ENCODE measurements at regions not wholly inside any gene's neighbourhood (a gene's known extent, or its start where the extent isn't known, plus 50 kb on each side); places are given as distances from the start of the nearest gene placed in this dataset.

DNA sequence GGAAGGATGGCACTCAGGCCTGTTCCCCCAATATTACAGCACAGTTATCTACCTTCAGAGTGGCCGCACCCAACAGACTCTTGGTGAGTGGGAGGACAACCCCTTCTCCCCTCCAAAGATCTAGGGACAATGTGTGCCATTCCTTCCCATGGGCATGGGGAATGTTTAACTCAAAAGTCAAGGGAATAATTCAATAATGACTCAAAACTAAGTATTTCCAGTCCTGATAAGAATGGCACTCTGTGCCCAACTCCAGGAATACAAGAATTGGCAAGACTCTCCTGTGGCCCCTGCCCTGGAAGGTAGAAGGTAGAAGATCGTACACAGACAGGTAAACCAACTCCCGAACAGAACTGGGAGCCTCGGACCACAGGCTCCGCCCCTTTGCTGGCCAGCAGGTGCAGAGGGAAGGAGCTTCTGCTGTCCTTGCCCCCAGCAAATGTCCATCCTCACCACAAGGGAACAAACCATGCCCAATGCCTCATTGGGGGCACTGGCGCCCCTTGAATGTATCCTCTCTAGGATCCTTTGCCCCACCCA, 514.0 kb downstream of the NPHP4 start:
- no TSS peak for BruUV-seq (replicated peaks)
- peaks cover 95% of the 10 kb centered on the region for H3K27me3 ChIP-seq (ENCODE audit: low read length)
- no peaks in the 10 kb centered on the region for H3K36me3 ChIP-seq (ENCODE audit: low read depth, low read length)
- no peaks in the 10 kb centered on the region for H3K9me2 ChIP-seq (replicated peaks; ENCODE audit: low read length)
- no peak for TF ChIP-seq EZH2phosphoT487 (IDR thresholded peaks at IDR 0.05; ENCODE audit: borderline replicate concordance, low read length)
- TF ChIP-seq EZH2 (IDR thresholded peaks at IDR 0.05; ENCODE audit: low read length, unreplicated experiment) = no peak
- TF ChIP-seq, protein P1, sequence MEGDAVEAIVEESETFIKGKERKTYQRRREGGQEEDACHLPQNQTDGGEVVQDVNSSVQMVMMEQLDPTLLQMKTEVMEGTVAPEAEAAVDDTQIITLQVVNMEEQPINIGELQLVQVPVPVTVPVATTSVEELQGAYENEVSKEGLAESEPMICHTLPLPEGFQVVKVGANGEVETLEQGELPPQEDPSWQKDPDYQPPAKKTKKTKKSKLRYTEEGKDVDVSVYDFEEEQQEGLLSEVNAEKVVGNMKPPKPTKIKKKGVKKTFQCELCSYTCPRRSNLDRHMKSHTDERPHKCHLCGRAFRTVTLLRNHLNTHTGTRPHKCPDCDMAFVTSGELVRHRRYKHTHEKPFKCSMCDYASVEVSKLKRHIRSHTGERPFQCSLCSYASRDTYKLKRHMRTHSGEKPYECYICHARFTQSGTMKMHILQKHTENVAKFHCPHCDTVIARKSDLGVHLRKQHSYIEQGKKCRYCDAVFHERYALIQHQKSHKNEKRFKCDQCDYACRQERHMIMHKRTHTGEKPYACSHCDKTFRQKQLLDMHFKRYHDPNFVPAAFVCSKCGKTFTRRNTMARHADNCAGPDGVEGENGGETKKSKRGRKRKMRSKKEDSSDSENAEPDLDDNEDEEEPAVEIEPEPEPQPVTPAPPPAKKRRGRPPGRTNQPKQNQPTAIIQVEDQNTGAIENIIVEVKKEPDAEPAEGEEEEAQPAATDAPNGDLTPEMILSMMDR (conservative IDR thresholded peaks at IDR 0.05; ENCODE audit: low read depth, low read length) = no peak
- H3K4me3 ChIP-seq (ENCODE audit: low read length) = no peak overlapping the region
- DNase-seq (no peak), ATAC-seq (no peak)
- POLR2A ChIA-PET (ENCODE audit: unreplicated experiment) = no interaction called here
- H3K4me2 ChIP-seq (ENCODE audit: low read length) = no peak overlapping the region
- H3F3A ChIP-seq (ENCODE audit: low read length, unreplicated experiment) = no peaks in the 10 kb centered on the region
- H2AFZ ChIP-seq (ENCODE audit: low read length) = no peak overlapping the region
- no peaks in the 10 kb centered on the region for H3K79me2 ChIP-seq (ENCODE audit: low read length)
- no peaks in the 10 kb centered on the region for H3K9me3 ChIP-seq (ENCODE audit: low read length)
- intact Hi-C loops (cut with micrococcal nuclease) = no loop called here
- H3K9ac ChIP-seq (ENCODE audit: low read length) = no peak overlapping the region
- no peak overlapping the region for H3K27ac ChIP-seq (ENCODE audit: low read length)
- CTCF ChIA-PET = no interaction called here
- H4K20me1 ChIP-seq (ENCODE audit: low read length) = no peaks in the 10 kb centered on the region
- no peaks in the 10 kb centered on the region for H3K4me1 ChIP-seq (ENCODE audit: insufficient read depth, low read length)

DNA sequence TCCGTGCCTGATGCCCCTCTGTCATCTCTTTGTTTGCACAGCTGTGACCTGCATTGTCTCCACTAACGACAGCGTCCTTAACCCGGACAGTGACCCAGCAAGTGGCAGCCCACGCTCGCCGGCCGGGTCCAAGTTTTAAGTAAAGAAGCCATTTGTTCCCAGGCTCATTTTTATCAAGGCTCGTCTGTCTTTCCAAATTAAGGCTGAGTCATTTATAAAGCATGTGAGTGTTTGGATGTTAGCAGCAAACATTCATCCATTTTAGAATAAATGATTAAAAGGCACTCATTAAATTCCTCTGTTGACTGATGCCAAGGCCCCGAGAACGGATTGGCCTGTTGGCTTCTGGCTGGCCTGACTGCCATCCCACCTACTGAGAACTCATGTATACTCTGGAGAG, 514.5 kb downstream of the NPHP4 start:
- ChIA-PET CTCF (no interaction called here), POLR2A (ENCODE audit: unreplicated experiment) (no interaction called here)
- H2AFZ ChIP-seq (ENCODE audit: low read length) = no peak overlapping the region
- peaks cover 95% of the 10 kb centered on the region for H3K27me3 ChIP-seq (ENCODE audit: low read length)
- intact Hi-C loops (cut with micrococcal nuclease) = no loop called here
- H3K9me2 ChIP-seq (replicated peaks; ENCODE audit: low read length) = no peaks in the 10 kb centered on the region
- DNase-seq (no peak), ATAC-seq (no peak)
- H3K4me2 ChIP-seq (ENCODE audit: low read length) = no peak overlapping the region
- H3K4me1 ChIP-seq (ENCODE audit: insufficient read depth, low read length) = no peaks in the 10 kb centered on the region
- H3K27ac ChIP-seq (ENCODE audit: low read length) = no peak overlapping the region
- H3F3A ChIP-seq (ENCODE audit: low read length, unreplicated experiment) = no peaks in the 10 kb centered on the region
- H4K20me1 ChIP-seq (ENCODE audit: low read length) = no peaks in the 10 kb centered on the region
- H3K9ac ChIP-seq (ENCODE audit: low read length) = no peak overlapping the region
- H3K36me3 ChIP-seq (ENCODE audit: low read depth, low read length) = no peaks in the 10 kb centered on the region
- no TSS peak for BruUV-seq (replicated peaks)
- H3K9me3 ChIP-seq (ENCODE audit: low read length) = no peaks in the 10 kb centered on the region
- no peaks in the 10 kb centered on the region for H3K79me2 ChIP-seq (ENCODE audit: low read length)
- H3K4me3 ChIP-seq (ENCODE audit: low read length) = no peak overlapping the region
- TF ChIP-seq, protein P1 (conservative IDR thresholded peaks at IDR 0.05; ENCODE audit: low read depth, low read length) = no peak
- no peak for TF ChIP-seq EZH2phosphoT487 (IDR thresholded peaks at IDR 0.05; ENCODE audit: borderline replicate concordance, low read length)
- no peak for TF ChIP-seq EZH2 (IDR thresholded peaks at IDR 0.05; ENCODE audit: low read length, unreplicated experiment)

DNA sequence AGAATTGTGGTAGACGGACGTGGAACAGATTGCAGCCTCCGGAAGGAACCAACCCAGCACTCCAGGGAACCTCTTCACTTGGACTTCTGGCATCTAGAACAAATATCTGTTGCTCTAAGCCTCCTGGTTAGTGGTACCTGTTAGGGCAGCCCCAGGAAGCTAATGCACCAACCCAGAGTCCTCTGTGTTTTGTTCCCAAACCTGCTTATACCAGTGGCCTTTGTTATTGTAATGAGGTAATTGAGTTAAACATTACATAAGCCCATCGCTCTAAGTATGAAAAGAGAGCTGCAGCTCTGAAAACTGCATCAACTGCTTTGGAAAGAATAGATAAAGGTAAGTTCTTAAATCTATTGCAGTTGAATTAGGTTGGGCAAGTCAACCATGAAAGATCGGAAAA, 516.7 kb downstream of the NPHP4 start:
- Histone ChIP-seq H4K20me1 (ENCODE audit: low read length) (no peaks in the 10 kb centered on the region), H3K79me2 (ENCODE audit: low read length) (no peaks in the 10 kb centered on the region), H3K9me3 (ENCODE audit: low read length) (no peaks in the 10 kb centered on the region), H3K27me3 (ENCODE audit: low read length) (peaks cover 91% of the 10 kb centered on the region), H3K4me3 (ENCODE audit: low read length) (no peak overlapping the region), H3K27ac (ENCODE audit: low read length) (no peak overlapping the region), H2AFZ (ENCODE audit: low read length) (no peak overlapping the region), H3K36me3 (ENCODE audit: low read depth, low read length) (no peaks in the 10 kb centered on the region), H3K9ac (ENCODE audit: low read length) (no peak overlapping the region), H3K9me2 (replicated peaks; ENCODE audit: low read length) (no peaks in the 10 kb centered on the region), H3K4me2 (ENCODE audit: low read length) (no peak overlapping the region), H3F3A (ENCODE audit: low read length, unreplicated experiment) (no peaks in the 10 kb centered on the region), H3K4me1 (ENCODE audit: insufficient read depth, low read length) (no peaks in the 10 kb centered on the region)
- no peak for DNase-seq
- ChIA-PET POLR2A (ENCODE audit: unreplicated experiment) (no interaction called here), CTCF (no interaction called here)
- TF ChIP-seq EZH2 (IDR thresholded peaks at IDR 0.05; ENCODE audit: low read length, unreplicated experiment) (no peak), EZH2phosphoT487 (IDR thresholded peaks at IDR 0.05; ENCODE audit: borderline replicate concordance, low read length) (no peak)
- TF ChIP-seq, protein P1 (conservative IDR thresholded peaks at IDR 0.05; ENCODE audit: low read depth, low read length) = no peak
- intact Hi-C loops (cut with micrococcal nuclease) = no loop called here
- ATAC-seq = no peak
- no TSS peak for BruUV-seq (replicated peaks)
